Adipocyte (in vitro differentiated cells): ENCODE measurements at regions not wholly inside any gene's neighbourhood (a gene's known extent, or its start where the extent isn't known, plus 50 kb on each side); places are given as distances from the start of the nearest gene placed in this dataset.

Experiments used
- DNase-seq: peaks from one replicate; pipeline ENCODE4 v3.0.0-alpha.2; 2015; ENCODE audit warnings: low read depth
- H3K27me3 ChIP-seq: replicated peaks from 2 replicates; pipeline ENCODE4 v1.7.0; 2013; ENCODE audit warnings: mild to moderate bottlenecking, low read length, moderate library complexity; ENCODE audit not compliant: control insufficient read depth, insufficient read depth
- H3K36me3 ChIP-seq: 2 replicates; pipeline ENCODE4 v1.7.0; 2013; ENCODE audit warnings: low read length, mild to moderate bottlenecking, moderate library complexity; ENCODE audit not compliant: control insufficient read depth, insufficient read depth, severe bottlenecking
- H3K4me1 ChIP-seq: 2 replicates; pipeline ENCODE4 v1.7.0; 2013; ENCODE audit warnings: mild to moderate bottlenecking, low read length, moderate library complexity; ENCODE audit not compliant: control insufficient read depth, insufficient read depth
- H3K4me3 ChIP-seq: 2 replicates; pipeline ENCODE4 v1.7.0; 2013; ENCODE audit warnings: mild to moderate bottlenecking, low read length, moderate library complexity
- H3K9ac ChIP-seq: 2 replicates; pipeline ENCODE4 v1.7.0; 2013; ENCODE audit warnings: mild to moderate bottlenecking, low read length, moderate library complexity
- H3K9me3 ChIP-seq: 2 replicates; pipeline ENCODE4 v1.7.0; 2013; ENCODE audit warnings: mild to moderate bottlenecking, low read length, moderate library complexity; ENCODE audit not compliant: control insufficient read depth

DNA sequence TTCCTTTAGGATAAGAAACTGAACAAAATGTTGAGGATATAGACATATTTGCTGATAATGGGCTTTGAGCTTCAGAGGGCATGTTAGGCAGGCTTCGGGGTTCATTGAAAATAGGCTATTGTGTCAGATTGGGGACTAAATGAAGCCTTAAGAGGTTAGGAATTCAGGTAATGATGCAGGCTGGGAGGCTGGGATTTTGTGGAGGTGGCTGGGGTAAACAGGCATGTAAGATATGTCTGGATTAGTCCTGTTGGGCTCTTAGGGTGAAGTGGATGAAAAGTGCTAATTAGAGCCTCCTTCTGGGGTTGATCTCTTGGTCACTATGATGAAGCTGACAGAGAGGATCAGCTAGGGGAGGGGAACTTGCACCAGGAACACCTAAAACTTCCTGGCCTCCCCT is 80.2 kb upstream of the ESX1 start:
- no peaks in the 10 kb centered on the region for H3K36me3 ChIP-seq
- H3K4me1 ChIP-seq, result peaks cover 16% of the 10 kb centered on the region
- H3K9ac ChIP-seq, result no peak overlapping the region
- H3K4me3 ChIP-seq, result no peak overlapping the region
- H3K27me3 ChIP-seq, result peaks cover 9% of the 10 kb centered on the region
- H3K9me3 ChIP-seq, result no peaks in the 10 kb centered on the region
- DNase-seq, result no peak

DNA sequence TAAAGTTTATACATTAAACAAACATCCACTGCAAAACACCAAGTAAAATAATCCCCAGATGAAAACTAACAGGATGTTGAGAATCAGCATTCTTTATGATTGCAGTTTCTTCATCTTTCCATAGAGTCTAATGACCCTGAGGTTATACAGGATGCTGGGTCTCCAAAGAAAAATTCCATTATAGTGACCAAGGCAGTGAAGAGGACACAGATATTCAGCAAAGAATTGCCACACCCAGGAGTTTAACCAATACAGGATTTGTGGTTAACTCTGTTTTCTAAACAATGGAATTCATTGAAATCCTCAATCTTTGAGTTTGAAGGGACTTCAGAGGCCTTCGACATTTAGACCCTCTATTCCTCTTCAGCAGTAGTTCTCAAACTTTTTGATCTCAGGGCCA is 76.2 kb upstream of the ESX1 start:
- H3K4me1 ChIP-seq, result peaks cover 17% of the 10 kb centered on the region
- DNase-seq, result peak; percentile 52
- no peaks in the 10 kb centered on the region for H3K36me3 ChIP-seq
- H3K9ac ChIP-seq, result no peak overlapping the region
- H3K4me3 ChIP-seq, result no peak overlapping the region
- no peaks in the 10 kb centered on the region for H3K9me3 ChIP-seq
- H3K27me3 ChIP-seq, result peaks cover 11% of the 10 kb centered on the region

DNA sequence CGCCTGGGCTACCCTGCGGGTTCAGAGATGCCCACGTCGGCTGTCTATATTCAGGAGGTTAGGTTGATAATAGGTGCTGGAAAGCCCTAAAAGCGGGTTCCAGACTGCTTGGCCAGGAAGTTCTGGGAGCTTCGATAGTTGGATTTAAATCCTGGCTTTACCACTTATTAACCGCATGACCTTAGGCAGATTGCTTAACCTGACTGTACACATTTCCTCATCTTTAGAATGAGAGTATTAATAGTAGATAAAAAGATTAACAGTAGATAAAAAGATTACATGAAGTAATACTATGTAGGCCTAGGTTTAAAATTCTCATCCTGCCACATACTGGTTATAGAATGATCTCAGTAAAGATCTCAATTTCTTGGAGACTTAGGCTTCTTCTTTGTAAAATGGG is 75.0 kb upstream of the ESX1 start:
- Histone ChIP-seq H3K9ac (no peak overlapping the region), H3K27me3 (peaks cover 12% of the 10 kb centered on the region), H3K4me3 (no peak overlapping the region), H3K4me1 (peaks cover 14% of the 10 kb centered on the region), H3K9me3 (peaks cover 5% of the 10 kb centered on the region), H3K36me3 (no peaks in the 10 kb centered on the region)
- DNase-seq, result no peak

DNA sequence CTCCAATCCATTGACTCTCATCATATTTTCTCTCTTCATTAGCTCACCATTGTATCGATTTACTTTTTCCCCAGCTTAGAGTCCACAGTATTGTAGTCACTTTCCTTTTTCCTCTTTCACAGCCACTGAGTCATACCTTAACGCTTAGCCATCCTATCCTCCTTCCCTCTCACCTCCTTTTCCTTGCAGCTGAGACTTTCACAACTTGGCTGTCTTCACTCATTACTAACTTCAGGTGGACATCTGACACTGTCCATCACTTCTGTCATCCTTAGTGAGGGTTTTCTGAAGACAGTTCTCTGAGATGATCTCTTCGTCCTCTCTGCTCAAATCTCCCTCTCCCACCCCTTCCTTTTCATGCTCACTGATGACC is 70.5 kb upstream of the ESX1 start:
- no peaks in the 10 kb centered on the region for H3K36me3 ChIP-seq
- peaks cover 21% of the 10 kb centered on the region for H3K27me3 ChIP-seq
- H3K4me1 ChIP-seq, result peaks cover 5% of the 10 kb centered on the region
- DNase-seq, result no peak
- H3K9ac ChIP-seq, result no peak overlapping the region
- no peak overlapping the region for H3K4me3 ChIP-seq
- peaks cover 5% of the 10 kb centered on the region for H3K9me3 ChIP-seq

DNA sequence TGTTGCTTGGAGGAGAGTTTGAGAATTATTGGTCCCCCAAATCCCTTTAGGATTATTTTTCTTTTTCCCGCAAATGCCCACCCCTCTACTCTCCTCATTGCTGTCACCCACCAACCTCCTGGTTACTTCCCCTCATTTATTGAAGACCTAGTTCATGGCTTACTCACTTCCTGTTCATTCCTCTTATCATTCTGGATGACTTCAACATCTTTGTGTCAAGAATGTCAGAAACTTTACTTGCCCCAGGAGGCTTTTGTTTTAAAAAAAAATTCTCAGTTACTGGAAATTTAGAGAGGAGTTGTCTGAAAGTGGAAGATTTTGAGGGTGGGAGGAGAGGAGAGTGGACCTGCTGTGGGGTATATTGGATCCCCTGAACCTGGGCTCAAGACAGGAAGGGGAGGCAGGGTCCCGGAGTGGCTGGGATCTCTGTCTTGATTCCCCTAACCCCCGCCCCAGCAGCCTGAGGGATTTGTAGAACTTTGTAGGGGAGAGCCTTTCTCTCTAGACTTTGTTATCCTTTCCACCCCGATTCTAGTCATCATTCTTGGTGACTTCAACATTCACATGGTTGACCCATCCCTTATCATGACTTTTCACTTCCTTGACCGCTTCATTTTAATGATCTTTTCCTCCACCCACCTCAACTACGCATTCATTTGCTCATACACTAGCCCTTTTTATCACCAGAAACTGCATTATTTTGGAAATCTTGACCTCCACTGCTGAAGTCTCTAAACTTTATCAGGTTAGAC is 69.9 kb upstream of the ESX1 start:
- H3K9me3 ChIP-seq, result peaks cover 5% of the 10 kb centered on the region
- H3K9ac ChIP-seq, result no peak overlapping the region
- H3K4me1 ChIP-seq, result no peaks in the 10 kb centered on the region
- H3K27me3 ChIP-seq, result peaks cover 26% of the 10 kb centered on the region
- H3K4me3 ChIP-seq, result no peak overlapping the region
- no peak for DNase-seq
- no peaks in the 10 kb centered on the region for H3K36me3 ChIP-seq

DNA sequence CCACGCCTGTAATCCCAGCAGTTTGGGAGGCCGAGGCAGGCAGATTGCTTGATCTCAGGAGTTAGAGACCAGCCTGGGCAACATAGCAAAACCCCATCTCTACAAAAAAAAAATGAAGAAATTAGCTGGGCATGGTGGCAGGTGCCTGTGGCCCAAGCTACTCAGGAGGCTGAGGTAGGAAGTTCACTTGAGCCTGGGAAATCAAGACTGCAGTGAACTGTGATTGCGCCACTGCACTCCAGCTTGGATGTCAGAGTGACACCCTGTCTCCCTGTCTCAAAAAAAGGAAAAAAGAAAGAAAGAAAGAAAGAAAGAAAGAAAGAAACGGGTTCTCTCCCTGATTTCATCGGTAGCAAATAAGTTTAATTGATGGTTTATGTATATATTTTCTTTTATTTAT is 64.6 kb upstream of the ESX1 start:
- DNase-seq, result no peak
- H3K27me3 ChIP-seq, result peaks cover 31% of the 10 kb centered on the region
- H3K9me3 ChIP-seq, result no peaks in the 10 kb centered on the region

DNA sequence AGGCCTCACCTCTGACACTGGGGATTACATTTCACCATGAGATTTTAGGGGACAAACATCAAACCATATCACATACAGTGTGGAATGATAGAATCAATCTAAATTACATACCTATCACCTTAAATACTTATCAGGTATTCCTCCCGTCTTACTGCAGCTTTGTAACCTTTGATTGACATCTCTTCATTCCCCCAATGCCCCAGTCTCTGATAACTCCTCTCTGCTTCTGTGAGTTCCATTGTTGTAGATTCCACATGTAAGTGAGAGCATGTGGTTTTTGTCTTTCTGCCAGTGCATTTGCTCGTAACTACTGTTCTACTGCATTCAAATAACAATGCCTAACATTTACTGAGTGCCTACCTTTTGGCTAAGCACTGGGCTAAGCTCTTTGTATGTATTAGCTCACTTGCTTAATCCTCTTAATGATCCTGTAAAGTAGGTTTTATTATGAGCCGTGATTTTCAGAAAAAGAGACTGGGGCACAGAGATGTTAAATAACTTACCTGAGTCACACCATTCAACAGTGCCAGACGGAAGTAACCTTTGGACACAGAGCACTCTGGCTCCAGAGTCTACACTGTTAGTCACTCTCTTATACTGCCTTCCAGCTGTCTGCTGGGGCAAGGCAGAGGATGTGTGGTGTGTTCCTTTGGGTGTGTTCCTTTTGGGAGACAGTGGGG is 63.7 kb upstream of the ESX1 start:
- Histone ChIP-seq H3K4me3 (no peak overlapping the region), H3K27me3 (peaks cover 31% of the 10 kb centered on the region), H3K9me3 (no peaks in the 10 kb centered on the region), H3K9ac (no peak overlapping the region), H3K36me3 (no peaks in the 10 kb centered on the region), H3K4me1 (peaks cover 13% of the 10 kb centered on the region)
- no peak for DNase-seq

More for the DNA sequence above, 64.6 kb upstream of the ESX1 start:
- no peak overlapping the region for H3K9ac ChIP-seq
- H3K36me3 ChIP-seq, result no peaks in the 10 kb centered on the region
- H3K4me3 ChIP-seq, result no peak overlapping the region
- H3K4me1 ChIP-seq, result peaks cover 13% of the 10 kb centered on the region

DNA sequence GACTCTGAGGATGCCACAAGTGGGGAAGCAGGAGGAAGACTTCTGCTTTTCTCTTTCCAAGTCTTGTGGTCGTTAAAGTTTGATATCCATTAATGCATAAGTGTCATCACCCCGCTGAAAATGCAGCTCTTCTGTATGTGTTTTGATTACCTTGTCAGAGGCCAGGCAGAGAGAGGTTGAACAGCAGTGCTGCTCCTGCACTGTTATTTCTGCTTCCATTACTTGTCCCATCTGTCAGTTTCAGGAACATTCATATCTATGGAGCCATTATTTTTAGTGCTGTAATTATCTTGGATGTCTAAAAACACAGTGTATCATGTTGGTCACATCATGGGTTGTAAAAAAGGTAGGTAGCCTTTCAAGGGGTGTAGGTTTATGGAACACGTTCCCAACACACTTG is 62.0 kb upstream of the ESX1 start:
- no peak overlapping the region for H3K9ac ChIP-seq
- no peak for DNase-seq
- H3K36me3 ChIP-seq, result no peaks in the 10 kb centered on the region
- H3K9me3 ChIP-seq, result no peaks in the 10 kb centered on the region
- peaks cover 13% of the 10 kb centered on the region for H3K4me1 ChIP-seq
- H3K4me3 ChIP-seq, result no peak overlapping the region
- H3K27me3 ChIP-seq, result peaks cover 35% of the 10 kb centered on the region

DNA sequence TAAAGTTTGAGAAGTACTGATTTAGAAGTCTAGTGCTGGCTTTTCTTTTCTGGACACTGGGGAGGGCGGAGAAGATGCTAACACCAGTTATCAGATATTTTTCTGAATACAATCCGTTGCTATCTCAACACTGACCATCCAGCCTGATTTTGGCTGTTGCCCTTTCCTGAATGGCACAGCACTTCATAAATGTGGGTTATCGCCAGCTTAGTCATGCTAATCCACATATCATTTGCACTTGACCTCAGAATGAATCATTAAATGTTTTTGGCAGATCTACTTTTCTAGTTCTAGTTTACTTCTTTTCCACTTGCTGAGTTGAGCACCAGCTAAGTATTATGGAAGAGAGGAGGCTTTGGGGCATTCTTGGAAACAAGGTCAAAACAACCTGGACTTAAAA is 60.8 kb upstream of the ESX1 start:
- Histone ChIP-seq H3K9me3 (no peaks in the 10 kb centered on the region), H3K9ac (no peak overlapping the region), H3K27me3 (peaks cover 28% of the 10 kb centered on the region)

DNA sequence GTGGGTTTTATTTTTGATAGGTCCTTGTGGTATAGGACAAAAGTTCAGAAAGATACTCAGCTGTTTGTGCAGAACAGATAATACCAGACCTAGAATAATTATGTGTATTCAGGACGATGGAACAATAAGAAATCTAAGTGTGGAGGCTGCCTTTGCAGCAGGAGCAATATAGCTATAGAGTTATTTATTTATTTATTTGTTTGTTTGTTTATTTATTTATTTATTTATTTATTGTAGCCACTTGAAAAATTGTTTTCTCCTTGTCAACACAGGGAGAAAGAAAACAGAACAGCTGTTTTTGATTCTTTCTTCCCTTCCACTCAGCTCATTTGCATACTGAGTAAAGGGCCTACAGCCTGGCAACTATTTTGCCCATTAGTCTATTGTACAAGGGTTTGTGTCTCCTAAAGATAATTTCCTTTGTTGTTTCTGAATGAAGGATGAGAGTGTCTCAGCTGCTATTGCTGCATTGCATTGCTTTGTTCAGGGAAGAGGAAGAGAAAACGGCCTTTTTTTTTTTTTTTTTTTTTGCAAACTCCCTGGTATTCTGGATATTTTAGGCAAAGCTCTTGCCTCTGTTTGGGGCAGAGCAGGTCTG is 56.0 kb upstream of the ESX1 start:
- no peaks in the 10 kb centered on the region for H3K36me3 ChIP-seq
- no peak overlapping the region for H3K4me3 ChIP-seq
- DNase-seq, result no peak
- peaks cover 24% of the 10 kb centered on the region for H3K27me3 ChIP-seq
- no peak overlapping the region for H3K9ac ChIP-seq
- peaks cover 4% of the 10 kb centered on the region for H3K4me1 ChIP-seq
- no peaks in the 10 kb centered on the region for H3K9me3 ChIP-seq

More for the DNA sequence above, 60.8 kb upstream of the ESX1 start:
- DNase-seq, result no peak
- H3K4me1 ChIP-seq, result peaks cover 13% of the 10 kb centered on the region
- no peak overlapping the region for H3K4me3 ChIP-seq
- H3K36me3 ChIP-seq, result no peaks in the 10 kb centered on the region

DNA sequence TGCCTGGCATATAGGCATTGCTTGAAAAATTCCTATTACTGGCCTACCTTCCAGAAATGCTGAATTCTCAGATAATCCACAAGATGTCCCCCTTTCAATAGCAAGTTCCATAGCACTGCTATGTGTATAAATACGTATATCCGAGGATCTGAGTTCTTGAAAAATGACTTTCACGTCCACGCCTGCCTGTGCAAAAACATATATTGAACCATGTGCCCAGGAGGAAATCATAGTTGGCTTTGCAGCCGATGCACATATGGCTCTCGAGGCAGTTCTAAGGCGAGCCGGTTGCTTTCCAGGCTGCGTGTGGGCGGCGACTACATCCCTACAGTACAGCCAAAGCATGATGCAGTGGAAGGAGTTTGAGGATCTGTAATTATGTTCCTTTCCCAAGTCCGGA is 55.4 kb upstream of the ESX1 start:
- Histone ChIP-seq H3K36me3 (no peaks in the 10 kb centered on the region), H3K27me3 (peaks cover 31% of the 10 kb centered on the region)
- DNase-seq, result peak; percentile 54

More for the DNA sequence above, 55.4 kb upstream of the ESX1 start:
- Histone ChIP-seq H3K9me3 (no peaks in the 10 kb centered on the region), H3K9ac (peak overlapping the region; percentile 15), H3K4me1 (no peaks in the 10 kb centered on the region), H3K4me3 (peak overlapping the region; percentile 71)
